ENCODE measurements at regions not wholly inside any gene's neighbourhood (a gene's known extent, or its start where the extent isn't known, plus 50 kb on each side); places are given as distances from the start of the nearest gene placed in this dataset.

- Histone ChIP-seq H3K4me1 (ENCODE audit: control insufficient read depth in 4 of 4, insufficient read depth in 4 of 4, low read length in 3 of 4) (peaks cover 0 to 10% (median 1%) of the 10 kb centered on the region in 4 donors), H3K27ac (ENCODE audit: low read depth in 1 of 2, low read length in 2 of 2) (no peak overlapping the region), H3K4me3 (ENCODE audit: low read depth in 1 of 3, low read length in 3 of 3) (no peak overlapping the region), H3K27me3 (ENCODE audit: control insufficient read depth in 4 of 4, insufficient read depth in 4 of 4, low read length in 3 of 4) (peaks cover 0 to 2% (median 0%) of the 10 kb centered on the region in 4 donors), H3K9ac (ENCODE audit: low read depth in 1 of 2, low read length in 2 of 2) (no peak overlapping the region), H3K9me3 (ENCODE audit: control insufficient read depth in 4 of 4, low read length in 3 of 4) (no peaks in the 10 kb centered on the region), H3K36me3 (ENCODE audit: control insufficient read depth in 4 of 4, insufficient read depth in 3 of 4, low read depth in 1 of 4, low read length in 3 of 4) (no peaks in the 10 kb centered on the region)
- whole genome bisulfite sequencing: 70% methylated on average over 3 of the region's 3 CpGs
- no peak for DNase-seq (ENCODE audit: low spot score)
- peak in 1 of 2 donors; percentile 31 for TF ChIP-seq HNF4A (conservative IDR thresholded peaks at IDR 0.05)
- TF ChIP-seq NR2F2 (IDR thresholded peaks at IDR 0.05): no peak
- no peak for TF ChIP-seq SP1 (IDR thresholded peaks at IDR 0.05)
- TF ChIP-seq YY1 (IDR thresholded peaks at IDR 0.05): peak; percentile 24
Measured at GRCh38 chr3:182597621-182598041, 195.7 kb upstream of the ATP11B start.

- no peak for DNase-seq (ENCODE audit: low spot score)
- TF ChIP-seq MAX (IDR thresholded peaks at IDR 0.05) (no peak), REST (IDR thresholded peaks at IDR 0.05) (no peak), RAD21 (IDR thresholded peaks at IDR 0.05) (no peak), CTCF (IDR thresholded peaks at IDR 0.05; ENCODE audit: low read depth, low read length, missing input control) (no peak), FOXA1 (IDR thresholded peaks at IDR 0.05) (no peak), HNF4G (IDR thresholded peaks at IDR 0.05) (no peak), HNF4A (conservative IDR thresholded peaks at IDR 0.05) (no peak), NR2F2 (IDR thresholded peaks at IDR 0.05) (no peak), TAF1 (conservative IDR thresholded peaks at IDR 0.05) (no peak), ATF3 (IDR thresholded peaks at IDR 0.05) (no peak), JUND (IDR thresholded peaks at IDR 0.05) (no peak), EGR1 (IDR thresholded peaks at IDR 0.05; ENCODE audit: low read depth in 2 of 2) (no peak)
- peaks cover 0 to 13% (median under 1%) of the 10 kb centered on the region in 4 donors for H3K4me1 ChIP-seq (ENCODE audit: control insufficient read depth in 4 of 4, insufficient read depth in 4 of 4, low read length in 3 of 4)
- no peaks in the 10 kb centered on the region for H3K36me3 ChIP-seq (ENCODE audit: control insufficient read depth in 4 of 4, insufficient read depth in 3 of 4, low read depth in 1 of 4, low read length in 3 of 4)
- no peaks in the 10 kb centered on the region for H3K27me3 ChIP-seq (ENCODE audit: control insufficient read depth in 4 of 4, insufficient read depth in 4 of 4, low read length in 3 of 4)
- H3K9me3 ChIP-seq (ENCODE audit: control insufficient read depth in 4 of 4, low read length in 3 of 4): no peaks in the 10 kb centered on the region
- H3K9ac ChIP-seq (ENCODE audit: low read depth in 1 of 2, low read length in 2 of 2): no peak overlapping the region
- H3K4me3 ChIP-seq (ENCODE audit: low read depth in 1 of 3, low read length in 3 of 3): no peak overlapping the region
- H3K27ac ChIP-seq (ENCODE audit: low read depth in 1 of 2, low read length in 2 of 2): no peak overlapping the region
- 77% methylated on average over 2 of the region's 2 CpGs for WGBS
Measured at GRCh38 chr3:182601597-182601996, 191.7 kb upstream of the ATP11B start.

- no peaks in the 10 kb centered on the region for H3K27me3 ChIP-seq (ENCODE audit: control insufficient read depth in 4 of 4, insufficient read depth in 4 of 4, low read length in 3 of 4)
- H3K27ac ChIP-seq (ENCODE audit: low read depth in 1 of 2, low read length in 2 of 2): no peak overlapping the region
- H3K9ac ChIP-seq (ENCODE audit: low read depth in 1 of 2, low read length in 2 of 2): no peak overlapping the region
- no peaks in the 10 kb centered on the region for H3K36me3 ChIP-seq (ENCODE audit: control insufficient read depth in 4 of 4, insufficient read depth in 3 of 4, low read depth in 1 of 4, low read length in 3 of 4)
- no peak for DNase-seq (ENCODE audit: low spot score)
- H3K9me3 ChIP-seq (ENCODE audit: control insufficient read depth in 4 of 4, low read length in 3 of 4): no peaks in the 10 kb centered on the region
- H3K4me3 ChIP-seq (ENCODE audit: low read depth in 1 of 3, low read length in 3 of 3): no peak overlapping the region
- H3K4me1 ChIP-seq (ENCODE audit: control insufficient read depth in 4 of 4, insufficient read depth in 4 of 4, low read length in 3 of 4): peaks cover 0 to 7% (median 0%) of the 10 kb centered on the region in 4 donors
- TF ChIP-seq CTCF (IDR thresholded peaks at IDR 0.05; ENCODE audit: low read depth, low read length, missing input control) (no peak), TAF1 (conservative IDR thresholded peaks at IDR 0.05) (no peak), RAD21 (IDR thresholded peaks at IDR 0.05) (no peak), SP1 (IDR thresholded peaks at IDR 0.05) (no peak), EGR1 (IDR thresholded peaks at IDR 0.05; ENCODE audit: low read depth in 2 of 2) (no peak), ZBTB33 (IDR thresholded peaks at IDR 0.05) (no peak), GABPA (IDR thresholded peaks at IDR 0.05 in 1 of 2, conservative IDR thresholded peaks at IDR 0.05 in 1 of 2) (no peak), HNF4A (conservative IDR thresholded peaks at IDR 0.05) (no peak)
Measured at GRCh38 chr3:182603501-182603900, 189.8 kb upstream of the ATP11B start.
